Small intestine (tissue), 7 donors: ENCODE measurements at regions not wholly inside any gene's neighbourhood (a gene's known extent, or its start where the extent isn't known, plus 50 kb on each side); places are given as distances from the start of the nearest gene placed in this dataset.

Source experiments
- DNase-seq, 2 donors: peaks; one replicate each; pipeline versions ENCODE4 v3.0.0 to v3.0.0-alpha.2; 2013
- FAIRE-seq: peaks from 2 replicates; lab custom pipeline; 2012; peaks lifted over from hg19 to GRCh38; lab: Jason Lieb, UNC
- H3K27ac ChIP-seq, 3 donors: one replicate each; pipeline ENCODE4 v1.5.1; 2013; ENCODE audit warnings: low read length in 2 of 3, mild to moderate bottlenecking in 2 of 3, control low read depth in 1 of 3, inconsistent platforms in 1 of 3, low read depth in 1 of 3, moderate library complexity in 1 of 3
- H3K27me3 ChIP-seq, 3 donors: one replicate each; pipeline ENCODE4 v1.6.1; 2013; ENCODE audit warnings: low read length in 3 of 3, inconsistent platforms in 1 of 3; ENCODE audit not compliant: control insufficient read depth in 3 of 3, insufficient read depth in 3 of 3
- H3K36me3 ChIP-seq, 3 donors: one replicate each; pipeline ENCODE4 v1.6.1; 2013; ENCODE audit warnings: low read length in 3 of 3, inconsistent platforms in 1 of 3, low read depth in 1 of 3, mild to moderate bottlenecking in 1 of 3, moderate library complexity in 1 of 3; ENCODE audit not compliant: control insufficient read depth in 3 of 3, insufficient read depth in 2 of 3
- H3K4me1 ChIP-seq, 3 donors: one replicate each; pipeline ENCODE4 v1.6.1; 2013; ENCODE audit warnings: low read length in 2 of 3, inconsistent platforms in 1 of 3, low read depth in 1 of 3, mild to moderate bottlenecking in 1 of 3, moderate library complexity in 1 of 3; ENCODE audit not compliant: control insufficient read depth in 3 of 3, insufficient read depth in 2 of 3
- H3K4me3 ChIP-seq, 3 donors: one replicate each; pipeline ENCODE4 v1.5.1; 2013; ENCODE audit warnings: low read length in 3 of 3, control low read depth in 1 of 3, inconsistent platforms in 1 of 3, low read depth in 1 of 3, mild to moderate bottlenecking in 1 of 3, moderate library complexity in 1 of 3
- H3K9me3 ChIP-seq, 2 donors: one replicate each; pipeline ENCODE4 v1.6.1; 2013; ENCODE audit warnings: low read depth in 1 of 2, low read length in 1 of 2; ENCODE audit not compliant: control insufficient read depth in 2 of 2, insufficient read depth in 1 of 2
- WGBS, 3 donors: extraction: QIAGEN DNeasy Blood & Tissue Kit; methylation state at CpG; one replicate each; pipeline ENCODE4 v1.1.7; 2013; 5-methylcytosine and 5-hydroxymethylcytosine counted together
- donor health status: healthy with polysubstance abuse.
- donor health status: control.
- donor health status: control.
- donor health status: Bipolar disorder and iron deficiency.
- donor health status: healthy.

- H3K4me3 ChIP-seq: no peak overlapping the region
- peak overlapping the region in 1 of 3 donors; percentile 56 for H3K27ac ChIP-seq
- H3K9me3 ChIP-seq: no peaks in the 10 kb centered on the region
- no peaks in the 10 kb centered on the region for H3K27me3 ChIP-seq
- H3K4me1 ChIP-seq: peaks cover 0 to 14% (median 0%) of the 10 kb centered on the region in 3 donors
- DNase-seq: no peak
- WGBS, 3 donors: 86 to 91% (median 86%) methylated on average over 6 of the region's 6 CpGs
- H3K36me3 ChIP-seq: no peaks in the 10 kb centered on the region
- FAIRE-seq: no peak
Observed at GRCh38 chr11:47906066-47906465, 57.9 kb upstream of the NUP160 start.

- Histone ChIP-seq H3K36me3 (no peaks in the 10 kb centered on the region), H3K9me3 (no peaks in the 10 kb centered on the region), H3K27ac (peak overlapping the region in 1 of 3 donors; percentile 56), H3K27me3 (no peaks in the 10 kb centered on the region), H3K4me3 (no peak overlapping the region), H3K4me1 (peaks cover 0 to 14% (median 0%) of the 10 kb centered on the region in 3 donors)
- FAIRE-seq: no peak
- 87 to 92% (median 88%) methylated on average over 22 of the region's 22 CpGs for WGBS, 3 donors
- DNase-seq: peak in 1 of 2 donors; percentile 57
Observed at GRCh38 chr11:47905358-47906059, 57.4 kb upstream of the NUP160 start.

- WGBS, 3 donors: 89 to 95% (median 93%) methylated on average over 9 of the region's 9 CpGs
- no peak overlapping the region for H3K27ac ChIP-seq
- DNase-seq (no peak), FAIRE-seq (no peak)
- peaks cover 0 to 14% (median 0%) of the 10 kb centered on the region in 3 donors for H3K4me1 ChIP-seq
- no peak overlapping the region for H3K4me3 ChIP-seq
- H3K9me3 ChIP-seq: no peaks in the 10 kb centered on the region
- no peaks in the 10 kb centered on the region for H3K36me3 ChIP-seq
- no peaks in the 10 kb centered on the region for H3K27me3 ChIP-seq
Observed at GRCh38 chr11:47904808-47905207, 56.7 kb upstream of the NUP160 start.

GRCh38 chr11:47904048-47904447, 55.9 kb upstream of the NUP160 start:
- 77 to 90% (median 88%) methylated on average over 3 of the region's 3 CpGs for WGBS, 3 donors
- Histone ChIP-seq H3K27me3 (no peaks in the 10 kb centered on the region), H3K4me1 (peaks cover 0 to 14% (median 0%) of the 10 kb centered on the region in 3 donors), H3K4me3 (no peak overlapping the region), H3K9me3 (no peaks in the 10 kb centered on the region), H3K27ac (no peak overlapping the region), H3K36me3 (no peaks in the 10 kb centered on the region)
- DNase-seq (no peak), FAIRE-seq (no peak)

- FAIRE-seq: no peak
- H3K27ac ChIP-seq: no peak overlapping the region
Observed at GRCh38 chr11:47899801-47900200, 51.7 kb upstream of the NUP160 start.

More at GRCh38 chr11:47899801-47900200, 51.7 kb upstream of the NUP160 start:
- Histone ChIP-seq H3K27me3 (no peaks in the 10 kb centered on the region), H3K9me3 (peaks cover 0 to 2% of the 10 kb centered on the region in 2 donors), H3K4me3 (no peak overlapping the region), H3K4me1 (no peaks in the 10 kb centered on the region), H3K36me3 (no peaks in the 10 kb centered on the region)
- WGBS, 3 donors: 66 to 77% (median 67%) methylated on average over 2 of the region's 2 CpGs
- DNase-seq: no peak
